Stomach smooth muscle (tissue), 2 donors: ENCODE measurements at regions not wholly inside any gene's neighbourhood (a gene's known extent, or its start where the extent isn't known, plus 50 kb on each side); places are given as distances from the start of the nearest gene placed in this dataset.
A peak's percentile ranks its signal among the peaks of the same experiment; 100 is the strongest.

Experiments
- H3K27ac ChIP-seq: one replicate; pipeline ENCODE4 v1.7.0; 2013; ENCODE audit warnings: mild to moderate bottlenecking, low read length, inconsistent platforms
- H3K27me3 ChIP-seq, 2 donors: one replicate each; pipeline ENCODE4 v1.7.0; 2013; ENCODE audit warnings: low read length in 2 of 2; ENCODE audit not compliant: insufficient read depth in 2 of 2, control insufficient read depth in 1 of 2
- H3K36me3 ChIP-seq, 2 donors: one replicate each; pipeline ENCODE4 v1.7.0; 2013; ENCODE audit warnings: low read length in 2 of 2; ENCODE audit not compliant: control insufficient read depth in 2 of 2, insufficient read depth in 2 of 2
- H3K4me1 ChIP-seq: one replicate; pipeline ENCODE4 v1.7.0; 2013; ENCODE audit warnings: low read length; ENCODE audit not compliant: control insufficient read depth, insufficient read depth
- H3K4me3 ChIP-seq, 2 donors: one replicate each; pipeline ENCODE4 v1.7.0; 2013; ENCODE audit warnings: low read length in 2 of 2
- H3K9ac ChIP-seq, 2 donors: one replicate each; pipeline ENCODE4 v1.7.0; 2013; ENCODE audit warnings: low read length in 2 of 2, mild to moderate bottlenecking in 1 of 2
- H3K9me3 ChIP-seq, 2 donors: one replicate each; pipeline ENCODE4 v1.7.0; 2013; ENCODE audit warnings: low read length in 2 of 2; ENCODE audit not compliant: control insufficient read depth in 2 of 2
- donor health status: healthy.
- donor health status: Pancreatic carcinoma.

DNA sequence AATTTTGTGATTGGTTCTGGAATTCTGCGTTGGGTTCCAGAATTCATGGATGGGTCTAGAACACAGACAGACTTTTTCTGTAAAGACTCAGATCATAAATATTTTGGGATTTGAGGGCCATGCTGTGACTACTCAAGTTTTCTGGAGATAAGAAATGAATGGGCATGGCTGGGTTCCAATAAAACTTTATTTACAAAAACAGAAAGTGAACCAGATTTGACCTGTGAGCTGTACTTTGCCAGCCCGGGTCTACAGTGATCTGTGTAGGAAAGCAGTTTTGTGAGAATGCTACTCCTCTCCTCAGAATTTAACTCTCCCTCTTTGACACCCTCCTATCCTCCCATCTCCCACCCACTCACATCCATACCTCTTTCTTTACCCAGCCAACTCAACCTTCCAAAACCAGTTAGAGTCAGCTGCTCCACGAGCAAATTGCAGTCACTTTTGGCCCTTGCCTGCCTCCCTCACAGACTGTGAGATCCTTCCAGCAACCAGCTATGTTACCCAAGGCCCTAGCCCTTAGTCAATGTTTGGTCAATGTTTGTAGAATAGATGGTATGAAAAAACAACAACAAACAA, 312.8 kb upstream of the ZMIZ1 start:
- no peak overlapping the region for H3K4me3 ChIP-seq
- no peak overlapping the region for H3K27ac ChIP-seq
- no peak overlapping the region for H3K9ac ChIP-seq
- H3K36me3 ChIP-seq, result no peaks in the 10 kb centered on the region
- peaks cover 25% of the 10 kb centered on the region for H3K4me1 ChIP-seq
- H3K27me3 ChIP-seq, result peaks cover 0 to 2% of the 10 kb centered on the region in 2 donors
- H3K9me3 ChIP-seq, result no peaks in the 10 kb centered on the region

DNA sequence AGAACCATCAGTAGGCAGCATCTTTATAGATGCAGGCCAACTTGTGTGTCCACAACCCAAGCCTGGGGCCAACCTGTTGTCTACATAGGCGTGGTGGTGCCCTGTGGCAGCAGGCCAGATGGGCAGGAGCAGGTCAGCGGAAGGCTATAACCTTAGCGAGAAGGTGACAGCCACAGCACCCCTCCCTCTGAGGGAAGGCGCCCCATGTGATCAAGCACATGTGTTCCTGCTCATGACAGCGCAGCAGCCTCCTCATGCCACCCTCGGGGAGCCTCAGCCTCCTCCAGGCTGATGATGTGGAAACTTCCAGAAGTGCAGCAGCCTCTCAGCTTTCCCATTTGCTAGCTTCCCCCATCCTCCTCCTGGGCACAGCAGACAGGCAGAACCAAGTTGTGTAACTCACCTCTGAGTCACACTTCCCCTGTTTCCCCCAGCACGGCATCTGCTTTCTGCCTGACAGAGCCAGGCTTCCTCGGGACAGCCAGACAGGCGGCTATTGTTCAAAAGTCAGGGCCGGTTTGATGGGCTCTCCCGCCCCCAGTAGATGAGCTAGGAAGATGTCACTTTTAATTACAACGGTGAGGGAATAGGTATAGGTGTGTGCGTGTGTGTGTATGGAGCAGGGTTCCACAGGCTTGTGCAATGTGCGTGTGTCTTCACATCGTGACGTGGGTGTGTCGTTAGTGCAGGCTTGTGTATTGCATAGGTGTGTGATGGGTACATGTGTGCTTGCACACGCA, 312.0 kb upstream of the ZMIZ1 start:
- H3K27ac ChIP-seq, result peak overlapping the region; percentile 58
- H3K27me3 ChIP-seq, result peaks cover 0 to 2% of the 10 kb centered on the region in 2 donors
- H3K4me3 ChIP-seq, result no peak overlapping the region

GRCh38 chr10:78757344-78757925, 311.3 kb upstream of the ZMIZ1 start:
- Histone ChIP-seq H3K9ac (no peak overlapping the region), H3K27me3 (peaks cover 0 to 2% of the 10 kb centered on the region in 2 donors), H3K36me3 (no peaks in the 10 kb centered on the region), H3K9me3 (no peaks in the 10 kb centered on the region), H3K27ac (peak overlapping the region; percentile 58), H3K4me3 (no peak overlapping the region), H3K4me1 (peaks cover 27% of the 10 kb centered on the region)

More for the DNA sequence above, 312.0 kb upstream of the ZMIZ1 start:
- no peaks in the 10 kb centered on the region for H3K9me3 ChIP-seq
- no peaks in the 10 kb centered on the region for H3K36me3 ChIP-seq
- no peak overlapping the region for H3K9ac ChIP-seq
- H3K4me1 ChIP-seq, result peaks cover 25% of the 10 kb centered on the region

- Histone ChIP-seq H3K27me3 (peaks cover 0 to 2% of the 10 kb centered on the region in 2 donors), H3K4me3 (no peak overlapping the region), H3K9me3 (no peaks in the 10 kb centered on the region), H3K4me1 (peaks cover 32% of the 10 kb centered on the region), H3K27ac (no peak overlapping the region), H3K36me3 (no peaks in the 10 kb centered on the region), H3K9ac (no peak overlapping the region)
Measured at GRCh38 chr10:78758176-78758575, 310.6 kb upstream of the ZMIZ1 start.

DNA sequence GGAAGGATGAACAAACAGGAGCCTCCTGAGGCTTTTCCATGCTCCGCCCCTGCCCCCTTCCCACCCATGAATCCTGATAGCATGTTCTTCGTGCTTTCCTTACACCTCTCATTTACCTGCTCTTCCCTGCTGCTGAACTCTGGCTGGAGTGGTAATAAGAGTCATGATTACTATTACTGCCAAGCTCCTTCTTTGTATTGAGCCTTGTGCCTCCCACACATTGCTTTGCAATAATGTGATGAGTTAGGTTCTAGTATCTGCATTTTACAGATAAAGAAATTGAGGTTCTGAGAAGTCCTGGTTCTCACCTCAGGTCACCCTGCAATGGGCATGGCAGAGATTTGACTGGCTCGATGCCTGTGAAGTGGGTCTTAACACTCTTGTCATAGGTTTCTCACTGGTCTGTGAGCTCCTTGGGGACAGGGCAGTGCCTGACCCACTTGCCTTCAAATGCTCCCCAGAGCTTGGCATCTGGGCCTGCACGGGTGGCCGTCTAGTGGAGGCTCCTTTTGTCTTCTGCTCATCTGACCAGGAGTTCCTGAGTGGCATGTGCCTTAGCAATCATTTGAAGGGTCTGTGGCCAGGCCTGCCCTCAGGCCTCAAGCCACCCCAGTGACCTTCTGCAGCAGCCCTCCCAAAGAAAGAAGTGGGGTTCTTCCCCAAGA, 309.2 kb upstream of the ZMIZ1 start:
- H3K4me3 ChIP-seq, result no peak overlapping the region
- H3K9ac ChIP-seq, result no peak overlapping the region
- H3K4me1 ChIP-seq, result peaks cover 45% of the 10 kb centered on the region
- H3K9me3 ChIP-seq, result no peaks in the 10 kb centered on the region
- no peaks in the 10 kb centered on the region for H3K36me3 ChIP-seq
- no peaks in the 10 kb centered on the region for H3K27me3 ChIP-seq
- H3K27ac ChIP-seq, result no peak overlapping the region

- Histone ChIP-seq H3K27me3 (no peaks in the 10 kb centered on the region), H3K36me3 (no peaks in the 10 kb centered on the region), H3K4me1 (peaks cover 44% of the 10 kb centered on the region), H3K9ac (no peak overlapping the region), H3K9me3 (no peaks in the 10 kb centered on the region), H3K4me3 (no peak overlapping the region), H3K27ac (no peak overlapping the region)
Measured at GRCh38 chr10:78760463-78761310, 308.1 kb upstream of the ZMIZ1 start.

- no peaks in the 10 kb centered on the region for H3K36me3 ChIP-seq
- H3K4me3 ChIP-seq, result no peak overlapping the region
- peaks cover 42% of the 10 kb centered on the region for H3K4me1 ChIP-seq
- no peaks in the 10 kb centered on the region for H3K27me3 ChIP-seq
- no peak overlapping the region for H3K9ac ChIP-seq
- no peak overlapping the region for H3K27ac ChIP-seq
- no peaks in the 10 kb centered on the region for H3K9me3 ChIP-seq
Measured at GRCh38 chr10:78761311-78761781, 307.4 kb upstream of the ZMIZ1 start.

DNA sequence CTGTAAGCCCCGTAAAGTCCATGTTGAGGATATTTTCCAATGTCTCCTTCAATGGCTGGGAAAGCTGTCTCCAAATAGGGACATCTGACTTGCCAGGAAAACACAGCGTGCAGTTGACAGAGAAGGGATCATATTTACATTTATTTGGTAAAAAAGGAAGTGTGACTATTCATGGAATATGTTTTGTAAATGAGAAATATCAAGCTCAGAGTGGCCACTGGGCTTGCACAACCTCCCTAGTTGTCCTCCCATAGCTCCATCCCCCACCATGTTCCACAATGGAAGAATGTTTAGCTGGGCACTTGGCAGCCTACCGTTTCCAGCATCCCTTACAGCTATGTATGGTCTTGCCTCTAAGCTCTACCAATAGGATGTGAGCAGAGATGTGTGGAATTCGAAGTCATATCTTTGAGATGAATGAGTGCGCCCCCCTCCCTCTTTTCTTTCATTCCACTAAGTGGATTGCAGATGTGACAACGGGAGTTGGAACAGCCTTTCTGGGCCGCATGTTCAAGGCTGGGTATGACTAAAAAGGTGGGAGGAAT, 306.6 kb upstream of the ZMIZ1 start:
- no peak overlapping the region for H3K27ac ChIP-seq
- H3K9me3 ChIP-seq, result no peaks in the 10 kb centered on the region
- no peak overlapping the region for H3K4me3 ChIP-seq
- H3K4me1 ChIP-seq, result peaks cover 34% of the 10 kb centered on the region
- no peaks in the 10 kb centered on the region for H3K27me3 ChIP-seq
- no peaks in the 10 kb centered on the region for H3K36me3 ChIP-seq
- H3K9ac ChIP-seq, result no peak overlapping the region

GRCh38 chr10:78763234-78763633, 305.5 kb upstream of the ZMIZ1 start:
- peak overlapping the region; percentile 76 for H3K27ac ChIP-seq
- H3K9ac ChIP-seq, result no peak overlapping the region
- peak overlapping the region in 1 of 2 donors; percentile 15 for H3K4me3 ChIP-seq
- H3K36me3 ChIP-seq, result no peaks in the 10 kb centered on the region
- no peaks in the 10 kb centered on the region for H3K27me3 ChIP-seq
- peaks cover 27% of the 10 kb centered on the region for H3K4me1 ChIP-seq
- no peaks in the 10 kb centered on the region for H3K9me3 ChIP-seq
